ENCODE measurements at regions not wholly inside any gene's neighbourhood (a gene's known extent, or its start where the extent isn't known, plus 50 kb on each side); places are given as distances from the start of the nearest gene placed in this dataset.

DNA sequence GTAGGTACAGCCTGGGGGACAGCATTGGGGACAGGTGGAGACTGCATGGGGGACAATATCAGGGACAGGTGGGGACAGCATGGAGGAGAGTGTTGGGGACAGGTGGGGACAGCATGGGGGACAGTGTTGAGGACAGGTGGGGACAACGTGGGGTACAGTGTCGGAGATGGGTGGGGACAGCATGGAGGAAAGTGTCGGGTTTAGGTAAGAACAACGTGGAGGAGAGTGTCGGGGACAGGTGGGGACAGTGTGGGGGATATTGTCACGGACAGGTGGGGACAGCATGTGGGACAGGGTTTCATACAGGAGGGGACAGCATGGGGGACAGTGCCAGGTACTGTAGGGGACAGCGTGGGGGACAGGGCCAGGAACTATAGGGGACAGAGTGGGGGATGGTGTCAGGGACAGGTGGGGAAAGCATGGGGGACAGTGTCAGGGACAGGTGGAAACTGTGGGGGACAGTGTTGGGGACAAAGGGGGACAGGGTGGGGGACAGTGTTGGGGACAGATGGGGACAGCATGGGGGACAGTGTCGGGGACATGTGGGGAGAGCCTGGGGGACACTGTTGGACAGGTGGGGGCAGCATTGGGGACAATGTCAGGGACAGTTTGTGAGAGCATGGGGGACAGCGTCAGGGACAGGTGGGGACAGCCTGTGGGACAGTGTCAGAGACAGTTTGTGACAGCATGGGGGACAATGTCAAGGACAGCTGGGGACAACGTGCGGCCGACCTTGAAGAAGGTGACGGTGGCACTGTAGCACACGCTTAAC lies 213.1 kb downstream of the TMEM121 start:
- no peak for TF ChIP-seq TOX (CRISPR knock-in tag; IDR thresholded peaks at IDR 0.05; ENCODE audit: borderline replicate concordance)
- no peak for TF ChIP-seq ZC3H10 (CRISPR knock-in tag; IDR thresholded peaks at IDR 0.05)
- no peak for TF ChIP-seq PATZ1 (CRISPR knock-in tag; IDR thresholded peaks at IDR 0.05; ENCODE audit: borderline replicate concordance)
- TF ChIP-seq ISL1 (CRISPR knock-in tag; IDR thresholded peaks at IDR 0.05), result no peak
- no peak for TF ChIP-seq TSHZ2 (CRISPR knock-in tag; IDR thresholded peaks at IDR 0.05)
- TF ChIP-seq, protein P1, sequence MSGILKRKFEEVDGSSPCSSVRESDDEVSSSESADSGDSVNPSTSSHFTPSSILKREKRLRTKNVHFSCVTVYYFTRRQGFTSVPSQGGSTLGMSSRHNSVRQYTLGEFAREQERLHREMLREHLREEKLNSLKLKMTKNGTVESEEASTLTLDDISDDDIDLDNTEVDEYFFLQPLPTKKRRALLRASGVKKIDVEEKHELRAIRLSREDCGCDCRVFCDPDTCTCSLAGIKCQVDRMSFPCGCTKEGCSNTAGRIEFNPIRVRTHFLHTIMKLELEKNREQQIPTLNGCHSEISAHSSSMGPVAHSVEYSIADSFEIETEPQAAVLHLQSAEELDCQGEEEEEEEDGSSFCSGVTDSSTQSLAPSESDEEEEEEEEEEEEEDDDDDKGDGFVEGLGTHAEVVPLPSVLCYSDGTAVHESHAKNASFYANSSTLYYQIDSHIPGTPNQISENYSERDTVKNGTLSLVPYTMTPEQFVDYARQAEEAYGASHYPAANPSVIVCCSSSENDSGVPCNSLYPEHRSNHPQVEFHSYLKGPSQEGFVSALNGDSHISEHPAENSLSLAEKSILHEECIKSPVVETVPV (CRISPR knock-in tag; IDR thresholded peaks at IDR 0.05), result no peak
